ENCODE measurements at regions not wholly inside any gene's neighbourhood (a gene's known extent, or its start where the extent isn't known, plus 50 kb on each side); places are given as distances from the start of the nearest gene placed in this dataset.
"Not testable (repeated sequence)": the region's sequence is repeated elsewhere in the genome, so short reads cannot be mapped to it uniquely, and the experiment has no call there.

GRCh38 chr9:89695979-89696378, 91.2 kb downstream of the GADD45G start:
- TF ChIP-seq, protein P1, sequence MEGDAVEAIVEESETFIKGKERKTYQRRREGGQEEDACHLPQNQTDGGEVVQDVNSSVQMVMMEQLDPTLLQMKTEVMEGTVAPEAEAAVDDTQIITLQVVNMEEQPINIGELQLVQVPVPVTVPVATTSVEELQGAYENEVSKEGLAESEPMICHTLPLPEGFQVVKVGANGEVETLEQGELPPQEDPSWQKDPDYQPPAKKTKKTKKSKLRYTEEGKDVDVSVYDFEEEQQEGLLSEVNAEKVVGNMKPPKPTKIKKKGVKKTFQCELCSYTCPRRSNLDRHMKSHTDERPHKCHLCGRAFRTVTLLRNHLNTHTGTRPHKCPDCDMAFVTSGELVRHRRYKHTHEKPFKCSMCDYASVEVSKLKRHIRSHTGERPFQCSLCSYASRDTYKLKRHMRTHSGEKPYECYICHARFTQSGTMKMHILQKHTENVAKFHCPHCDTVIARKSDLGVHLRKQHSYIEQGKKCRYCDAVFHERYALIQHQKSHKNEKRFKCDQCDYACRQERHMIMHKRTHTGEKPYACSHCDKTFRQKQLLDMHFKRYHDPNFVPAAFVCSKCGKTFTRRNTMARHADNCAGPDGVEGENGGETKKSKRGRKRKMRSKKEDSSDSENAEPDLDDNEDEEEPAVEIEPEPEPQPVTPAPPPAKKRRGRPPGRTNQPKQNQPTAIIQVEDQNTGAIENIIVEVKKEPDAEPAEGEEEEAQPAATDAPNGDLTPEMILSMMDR (optimal IDR thresholded peaks at IDR 0.05 in 1 of 3, IDR thresholded peaks at IDR 0.05 in 1 of 3, conservative IDR thresholded peaks at IDR 0.05 in 1 of 3; ENCODE audit: extremely low read depth in 1 of 3, insufficient read depth in 2 of 3, low read length in 3 of 3): not testable (repeated sequence)
- TF ChIP-seq EZH2 (IDR thresholded peaks at IDR 0.05; ENCODE audit: low read length): not testable (repeated sequence)

Measured in keratinocyte (primary cell).